Activated T-helper 2 cell treated with anti-CD3 and anti-CD28 coated beads, Interferon-gamma antibody, Interleukin-2, Interleukin-4, amounts not matched to agents 10 μg/mL and 5 μg/mL and 100 μg/mL, durations not matched to agents 14 hours and 24 hours and 36 hours (primary cell): ENCODE measurements at regions not wholly inside any gene's neighbourhood (a gene's known extent, or its start where the extent isn't known, plus 50 kb on each side); places are given as distances from the start of the nearest gene placed in this dataset.

ENCODE experiments used
- DNase-seq: peaks from one replicate; pipeline ENCODE4 v3.0.0; 2021; ENCODE audit warnings: low spot score
- H3K27ac Mint-ChIP-seq: one replicate; pipeline ENCODE4 v1.8.0; 2021; ENCODE audit warnings: mixed read lengths
- H3K27me3 Mint-ChIP-seq: one replicate; pipeline ENCODE4 v1.8.0; 2021; ENCODE audit warnings: low read depth, mixed read lengths
- H3K36me3 Mint-ChIP-seq: one replicate; pipeline ENCODE4 v1.8.0; 2021; ENCODE audit warnings: low read depth, mixed read lengths
- H3K4me1 Mint-ChIP-seq: one replicate; pipeline ENCODE4 v1.8.0; 2021; ENCODE audit warnings: low read depth, mixed read lengths
- H3K4me3 Mint-ChIP-seq: one replicate; pipeline ENCODE4 v1.8.0; 2021; ENCODE audit warnings: low read depth, mild to moderate bottlenecking, moderate library complexity, mixed read lengths
- H3K9me3 Mint-ChIP-seq: one replicate; pipeline ENCODE4 v1.8.0; 2021; ENCODE audit warnings: mixed read lengths
- intact Hi-C: fragments of 100-400 bp; cut with micrococcal nuclease; formaldehyde crosslinking; loops from one replicate; pipeline ENCODE4 v1.15.1; 2023

DNA sequence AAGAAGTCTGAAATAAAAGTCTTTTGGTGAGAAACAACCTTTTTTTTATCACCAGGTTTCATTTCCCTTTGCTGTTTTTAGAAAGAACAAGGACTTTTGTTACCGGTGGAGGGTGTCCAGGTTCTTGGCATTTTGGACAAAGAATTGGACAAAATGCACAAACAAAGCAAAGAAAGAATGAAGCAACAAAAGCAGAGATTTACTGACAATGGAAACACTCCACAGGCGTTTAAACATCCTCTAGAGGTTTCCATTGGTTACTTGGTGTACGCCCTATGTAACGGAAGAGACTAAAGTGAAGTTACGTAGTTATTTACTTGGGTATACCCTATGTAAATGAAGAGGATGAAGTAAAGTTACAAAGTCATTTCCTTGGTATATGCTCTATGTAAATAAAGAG lies 1487.0 kb downstream of the LRRC4C start:
- peaks cover 45% of the 10 kb centered on the region for H3K9me3 Mint-ChIP-seq

DNA sequence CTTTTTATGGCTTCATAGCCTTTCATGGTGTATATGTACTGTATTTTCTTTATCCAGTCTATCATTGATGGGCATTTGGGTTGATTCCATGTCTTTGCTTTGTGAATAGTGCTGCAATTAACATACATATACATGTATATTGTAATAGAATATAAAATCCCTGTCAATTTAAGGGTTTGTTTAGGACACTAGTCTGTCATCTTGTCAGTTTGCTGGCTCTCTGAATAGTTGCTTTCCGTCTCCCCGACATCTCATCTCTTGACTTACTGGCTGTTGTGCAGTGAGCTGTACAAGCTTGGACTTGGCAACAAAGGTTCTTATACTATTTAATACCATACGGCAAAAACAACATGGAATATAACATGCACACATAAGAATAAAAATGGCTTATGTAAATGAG lies 1487.5 kb downstream of the LRRC4C start:
- intact Hi-C loops: no loop called here
- no peak overlapping the region for H3K4me3 Mint-ChIP-seq

More for the DNA sequence above, 1487.0 kb downstream of the LRRC4C start:
- Mint-ChIP-seq H3K27me3 (no peaks in the 10 kb centered on the region), H3K36me3 (no peaks in the 10 kb centered on the region), H3K4me1 (no peaks in the 10 kb centered on the region), H3K4me3 (no peak overlapping the region), H3K27ac (no peak overlapping the region)
- no peak for DNase-seq
- intact Hi-C loops: no loop called here

DNA sequence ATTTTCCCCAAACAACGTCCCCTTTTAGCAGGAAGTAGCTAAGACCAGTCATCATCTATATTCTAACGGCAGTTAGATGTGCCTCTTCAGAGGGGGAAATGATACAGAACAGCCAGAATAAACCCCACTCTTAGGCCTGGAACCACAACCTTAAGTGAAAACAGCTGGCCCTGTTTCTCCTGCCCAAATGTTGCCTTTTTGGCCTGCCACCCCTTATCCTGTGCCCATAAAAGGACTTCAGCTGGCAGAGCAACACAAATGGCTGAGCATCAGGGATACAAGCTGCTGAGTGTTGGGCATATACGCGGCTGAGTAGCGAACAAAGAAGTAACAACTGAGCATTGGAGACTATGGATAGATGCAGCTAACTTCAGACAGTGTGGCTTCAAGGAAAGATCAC lies 1491.4 kb downstream of the LRRC4C start:
- intact Hi-C loops: no loop called here
- DNase-seq: no peak
- no peaks in the 10 kb centered on the region for H3K4me1 Mint-ChIP-seq
- no peak overlapping the region for H3K27ac Mint-ChIP-seq
- H3K36me3 Mint-ChIP-seq: no peaks in the 10 kb centered on the region
- peaks cover 56% of the 10 kb centered on the region for H3K9me3 Mint-ChIP-seq
- no peaks in the 10 kb centered on the region for H3K27me3 Mint-ChIP-seq
- H3K4me3 Mint-ChIP-seq: no peak overlapping the region

More for the DNA sequence above, 1487.5 kb downstream of the LRRC4C start:
- Mint-ChIP-seq H3K27me3 (no peaks in the 10 kb centered on the region), H3K27ac (no peak overlapping the region), H3K36me3 (no peaks in the 10 kb centered on the region), H3K4me1 (no peaks in the 10 kb centered on the region), H3K9me3 (peaks cover 46% of the 10 kb centered on the region)
- DNase-seq: no peak

DNA sequence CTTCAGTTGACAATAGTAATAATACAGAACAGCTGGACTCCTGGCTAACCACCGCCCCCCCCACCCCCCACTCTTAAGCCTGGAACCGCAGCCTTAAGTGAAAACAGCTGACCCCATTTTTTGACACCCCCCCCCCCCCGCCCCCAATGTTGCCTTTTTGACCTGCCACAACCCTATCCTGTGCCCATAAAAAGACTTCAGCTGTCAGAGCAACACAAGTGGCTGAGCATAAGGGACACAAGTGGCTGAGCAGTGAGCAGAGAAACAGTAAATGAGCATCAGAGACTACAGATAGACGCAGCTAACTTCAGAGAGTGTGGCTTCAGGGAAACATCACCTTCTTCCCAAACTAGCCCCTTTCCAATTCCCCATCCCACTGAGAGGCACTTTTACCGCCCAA lies 1493.8 kb downstream of the LRRC4C start:
- peaks cover 47% of the 10 kb centered on the region for H3K9me3 Mint-ChIP-seq
- H3K4me1 Mint-ChIP-seq: no peaks in the 10 kb centered on the region
- DNase-seq: no peak
- no peaks in the 10 kb centered on the region for H3K36me3 Mint-ChIP-seq
- no peak overlapping the region for H3K4me3 Mint-ChIP-seq
- H3K27me3 Mint-ChIP-seq: no peaks in the 10 kb centered on the region
- H3K27ac Mint-ChIP-seq: no peak overlapping the region
- intact Hi-C loops: no loop called here

DNA sequence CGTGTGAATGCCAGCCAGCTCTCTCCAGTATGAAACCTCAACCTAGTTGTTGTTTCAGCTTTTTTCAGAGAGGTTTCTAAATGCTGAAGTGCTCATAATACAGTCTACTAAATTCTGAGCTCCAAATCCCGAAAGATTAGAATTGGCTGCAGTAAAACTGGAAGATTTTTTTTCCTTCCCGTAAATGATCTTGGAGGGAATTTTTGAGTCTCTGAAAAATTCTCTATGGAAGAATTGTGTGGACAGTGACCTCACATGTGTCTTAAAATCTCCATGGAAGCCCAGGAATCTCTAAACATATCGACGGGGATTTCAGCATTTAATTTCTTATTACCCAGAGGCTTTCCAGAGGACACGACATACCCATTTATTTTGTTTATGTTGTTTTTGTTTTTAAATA lies 1499.2 kb downstream of the LRRC4C start:
- Mint-ChIP-seq H3K27ac (no peak overlapping the region), H3K9me3 (peaks cover 29% of the 10 kb centered on the region), H3K4me3 (no peak overlapping the region), H3K4me1 (no peaks in the 10 kb centered on the region), H3K27me3 (no peaks in the 10 kb centered on the region), H3K36me3 (no peaks in the 10 kb centered on the region)
- intact Hi-C loops: no loop called here
- DNase-seq: no peak

DNA sequence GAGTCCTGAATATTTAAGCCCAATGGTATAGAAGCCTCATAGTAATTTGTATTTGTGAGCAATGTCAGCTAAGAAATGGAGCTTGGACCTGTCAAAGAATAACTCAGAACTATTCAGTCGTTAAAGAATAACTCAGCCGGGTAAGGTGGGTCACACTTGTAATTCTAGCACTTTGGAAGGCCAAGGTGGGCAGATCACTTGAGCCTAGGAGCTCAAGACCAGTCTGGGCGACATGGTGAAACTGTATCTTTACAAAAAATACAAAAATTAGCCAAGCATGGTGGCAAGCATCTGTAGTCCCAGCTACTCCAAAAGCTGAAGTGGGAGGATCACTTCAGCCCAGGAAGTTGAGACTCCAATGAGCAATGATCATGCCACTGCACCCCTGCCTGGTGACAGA lies 1526.5 kb downstream of the LRRC4C start:
- Mint-ChIP-seq H3K4me3 (no peak overlapping the region), H3K9me3 (peaks cover 43% of the 10 kb centered on the region), H3K27ac (no peak overlapping the region), H3K4me1 (no peaks in the 10 kb centered on the region), H3K27me3 (no peaks in the 10 kb centered on the region), H3K36me3 (no peaks in the 10 kb centered on the region)
- DNase-seq: no peak
- intact Hi-C loops: no loop called here

DNA sequence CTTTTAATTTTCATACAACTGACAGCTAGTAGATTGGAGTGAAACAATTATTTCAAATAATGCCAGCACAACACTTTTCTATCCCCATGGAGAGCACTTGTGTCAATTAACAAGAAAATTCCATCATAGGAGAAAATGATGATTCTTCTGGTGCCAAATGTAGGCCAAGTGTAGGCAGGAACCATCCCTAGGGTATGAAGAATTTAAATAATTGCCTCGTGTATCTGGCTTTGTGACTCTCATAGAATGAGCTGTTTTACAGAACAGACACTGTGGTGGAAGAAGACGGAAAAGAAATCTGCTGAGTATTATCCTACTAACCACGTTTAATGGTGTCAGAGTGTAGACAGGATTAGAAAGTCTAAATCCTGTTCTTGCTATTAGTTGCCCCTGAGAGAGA lies 1542.2 kb downstream of the LRRC4C start:
- intact Hi-C loops: no loop called here
- Mint-ChIP-seq H3K27ac (no peak overlapping the region), H3K27me3 (no peaks in the 10 kb centered on the region), H3K9me3 (peaks cover 56% of the 10 kb centered on the region), H3K4me3 (no peak overlapping the region), H3K36me3 (no peaks in the 10 kb centered on the region), H3K4me1 (no peaks in the 10 kb centered on the region)
- DNase-seq: no peak

DNA sequence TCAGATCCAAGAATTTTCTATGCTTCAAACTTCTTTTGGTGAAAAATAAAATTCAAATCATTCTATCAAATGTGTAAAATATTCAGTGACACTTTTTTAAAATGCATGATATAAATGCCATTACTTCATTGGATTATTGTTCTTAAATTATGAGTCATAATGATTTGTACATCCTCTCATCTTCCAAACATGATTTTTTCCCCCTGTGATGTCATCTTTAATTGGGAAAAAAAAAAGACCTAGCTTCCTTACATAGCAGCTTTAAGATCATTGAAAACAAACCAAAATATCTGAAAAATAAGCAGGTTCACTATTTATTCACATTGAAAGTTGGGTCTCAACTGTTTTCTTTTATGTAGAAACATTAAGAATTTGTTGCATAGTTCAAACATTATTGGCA lies 1549.4 kb downstream of the LRRC4C start:
- DNase-seq: no peak
- H3K36me3 Mint-ChIP-seq: no peaks in the 10 kb centered on the region
- H3K27me3 Mint-ChIP-seq: no peaks in the 10 kb centered on the region
- no peak overlapping the region for H3K4me3 Mint-ChIP-seq
- peaks cover 51% of the 10 kb centered on the region for H3K9me3 Mint-ChIP-seq
- no peaks in the 10 kb centered on the region for H3K4me1 Mint-ChIP-seq
- intact Hi-C loops: no loop called here
- no peak overlapping the region for H3K27ac Mint-ChIP-seq

DNA sequence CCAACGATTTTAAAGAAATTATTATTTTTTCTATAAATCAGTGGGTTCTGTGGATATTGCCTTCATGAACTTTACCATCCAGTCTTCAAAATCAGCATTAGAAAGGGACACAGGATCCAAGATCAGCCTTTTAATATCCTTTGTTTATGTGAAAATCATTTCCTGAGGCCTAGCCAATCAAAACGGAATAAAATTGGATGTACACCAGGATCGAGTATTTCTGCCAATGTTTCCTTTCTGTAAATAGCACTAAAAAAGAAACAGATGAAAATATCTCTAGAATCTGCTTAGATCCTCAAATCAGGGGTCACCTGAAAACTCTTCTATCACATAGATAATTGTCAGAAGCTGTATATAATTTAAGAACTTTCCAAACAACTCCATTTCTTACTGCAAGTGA lies 1598.5 kb downstream of the LRRC4C start:
- H3K27ac Mint-ChIP-seq: no peak overlapping the region
- H3K9me3 Mint-ChIP-seq: peaks cover 38% of the 10 kb centered on the region
- no peak for DNase-seq
- H3K4me1 Mint-ChIP-seq: no peaks in the 10 kb centered on the region
- H3K4me3 Mint-ChIP-seq: no peak overlapping the region
- intact Hi-C loops: no loop called here
- no peaks in the 10 kb centered on the region for H3K36me3 Mint-ChIP-seq
- H3K27me3 Mint-ChIP-seq: no peaks in the 10 kb centered on the region

DNA sequence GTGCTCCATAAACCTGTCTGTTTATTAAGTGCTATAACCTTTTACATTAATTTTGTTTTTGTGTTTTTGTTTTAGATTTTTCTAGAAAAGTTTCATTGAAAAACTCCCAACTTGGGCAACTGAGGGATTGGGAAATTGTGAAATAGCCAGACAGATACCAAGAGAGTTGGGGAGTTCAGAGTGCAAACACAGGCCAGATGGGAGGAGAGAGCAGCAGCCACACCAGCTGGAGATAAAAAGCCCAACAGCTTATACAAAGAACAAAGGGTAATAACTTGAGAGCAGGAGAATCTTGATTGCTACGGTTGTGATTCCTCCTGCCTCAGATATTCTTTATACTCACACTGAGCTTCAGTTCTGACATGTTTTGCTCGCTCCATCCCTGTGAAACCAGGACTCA lies 1642.2 kb downstream of the LRRC4C start:
- Mint-ChIP-seq H3K4me3 (no peak overlapping the region), H3K4me1 (no peaks in the 10 kb centered on the region), H3K27me3 (no peaks in the 10 kb centered on the region), H3K36me3 (no peaks in the 10 kb centered on the region), H3K27ac (no peak overlapping the region), H3K9me3 (peaks cover 62% of the 10 kb centered on the region)
- intact Hi-C loops: no loop called here
- DNase-seq: no peak

DNA sequence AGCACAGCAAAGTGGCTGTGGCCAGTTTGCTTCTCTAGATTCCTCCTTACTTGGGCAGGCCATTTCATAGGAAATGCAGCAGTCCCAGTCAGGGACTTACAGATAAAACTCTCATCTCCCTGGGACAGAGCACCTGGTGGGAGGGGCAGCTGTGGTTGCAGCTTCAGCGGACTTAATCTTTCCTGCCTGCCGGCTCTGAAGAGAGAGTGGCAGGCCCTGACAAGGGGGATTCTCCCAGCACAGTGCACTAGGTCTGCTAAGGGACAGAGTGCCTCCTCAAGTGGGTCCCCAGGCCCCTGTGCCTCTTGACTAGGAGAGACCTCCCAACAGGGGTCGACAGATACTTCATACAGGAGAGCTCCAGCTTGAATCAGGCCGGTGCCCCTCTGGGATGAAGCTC lies 1649.1 kb downstream of the LRRC4C start:
- no peak overlapping the region for H3K4me3 Mint-ChIP-seq
- H3K36me3 Mint-ChIP-seq: no peaks in the 10 kb centered on the region
- intact Hi-C loops: no loop called here
- no peaks in the 10 kb centered on the region for H3K27me3 Mint-ChIP-seq
- H3K9me3 Mint-ChIP-seq: peaks cover 69% of the 10 kb centered on the region
- H3K4me1 Mint-ChIP-seq: no peaks in the 10 kb centered on the region
- no peak overlapping the region for H3K27ac Mint-ChIP-seq
- no peak for DNase-seq

DNA sequence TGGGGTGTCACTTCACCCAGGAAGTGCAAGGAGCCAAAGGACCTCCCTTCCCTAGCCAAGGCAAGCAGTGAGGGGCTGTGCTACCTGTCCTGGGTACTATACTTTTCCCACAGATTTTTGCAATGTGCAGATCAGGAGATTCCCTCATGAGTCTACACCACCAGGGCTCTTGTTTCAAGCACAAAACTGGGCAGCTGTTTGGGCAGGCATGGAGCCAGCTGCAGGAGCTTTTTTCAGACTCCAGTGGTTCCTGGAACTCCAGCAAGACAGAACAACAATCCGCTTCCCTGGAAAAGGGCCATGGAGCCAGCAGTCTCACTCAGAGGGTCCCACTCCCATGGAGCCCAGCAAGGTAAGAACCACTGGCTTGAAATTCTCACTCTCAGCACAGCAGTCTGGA lies 1649.6 kb downstream of the LRRC4C start:
- Mint-ChIP-seq H3K9me3 (peaks cover 64% of the 10 kb centered on the region), H3K36me3 (no peaks in the 10 kb centered on the region), H3K27ac (no peak overlapping the region), H3K27me3 (no peaks in the 10 kb centered on the region), H3K4me1 (no peaks in the 10 kb centered on the region), H3K4me3 (no peak overlapping the region)
- intact Hi-C loops: no loop called here
- DNase-seq: no peak

DNA sequence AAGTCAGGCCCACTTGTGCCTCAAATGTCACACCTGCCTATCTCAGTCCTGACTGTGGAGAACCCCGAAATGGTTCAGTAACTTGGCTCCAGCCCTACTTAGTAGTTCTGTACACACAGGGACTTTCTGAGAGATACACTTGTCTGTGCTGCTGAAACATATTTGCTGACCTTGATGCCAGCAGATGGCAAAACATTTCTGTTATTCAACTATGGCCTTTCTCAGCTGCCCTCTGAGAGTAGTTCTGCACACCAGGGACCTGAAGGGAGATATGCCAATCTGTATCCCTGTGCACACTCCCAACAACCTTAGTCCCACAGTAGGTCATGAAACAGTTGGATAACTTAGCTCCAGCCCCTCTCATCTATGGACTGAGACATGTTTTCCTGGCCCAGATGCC lies 1651.5 kb downstream of the LRRC4C start:
- Mint-ChIP-seq H3K4me3 (no peak overlapping the region), H3K27ac (no peak overlapping the region), H3K36me3 (no peaks in the 10 kb centered on the region), H3K9me3 (peaks cover 57% of the 10 kb centered on the region), H3K4me1 (no peaks in the 10 kb centered on the region), H3K27me3 (no peaks in the 10 kb centered on the region)
- DNase-seq: no peak
- intact Hi-C loops: no loop called here

DNA sequence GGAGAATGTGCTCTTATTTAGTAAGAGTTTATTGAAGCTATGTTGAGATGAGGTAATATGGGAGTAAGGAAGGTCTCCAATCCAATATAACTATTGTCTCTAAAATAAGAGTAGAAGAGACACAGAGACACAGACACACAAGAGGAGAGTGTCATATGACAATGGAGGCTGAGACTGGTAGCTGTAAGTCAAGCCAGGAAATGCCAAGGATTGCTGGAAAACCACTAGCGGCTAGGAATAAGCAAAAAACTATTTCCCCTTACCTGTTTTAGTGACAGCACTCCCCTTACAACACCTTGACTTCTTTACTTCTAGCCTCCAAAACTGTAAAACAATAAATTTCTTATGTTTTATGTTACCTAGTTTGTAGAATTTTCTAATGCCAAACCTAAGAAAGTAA lies 1652.8 kb downstream of the LRRC4C start:
- Mint-ChIP-seq H3K27me3 (no peaks in the 10 kb centered on the region), H3K9me3 (peaks cover 45% of the 10 kb centered on the region), H3K27ac (no peak overlapping the region), H3K4me1 (no peaks in the 10 kb centered on the region), H3K4me3 (no peak overlapping the region), H3K36me3 (no peaks in the 10 kb centered on the region)
- intact Hi-C loops: no loop called here
- DNase-seq: no peak
